Pancreas (tissue), 10 donors: ENCODE measurements at regions not wholly inside any gene's neighbourhood (a gene's known extent, or its start where the extent isn't known, plus 50 kb on each side); places are given as distances from the start of the nearest gene placed in this dataset.

Experiments used
- ATAC-seq, 4 donors: fragments of 200-7000 bp; cut with Tn5 transposase; one replicate each; pipeline versions ENCODE4 v1.8.0 to v1.9.1; 2020; ENCODE audit warnings: mild to moderate bottlenecking in 4 of 4, moderate library complexity in 4 of 4
- DNase-seq, 6 donors: peaks; one replicate each; pipeline ENCODE4 v3.0.0-alpha.2; 2020
- FAIRE-seq: peaks from 2 replicates; lab custom pipeline; 2012; peaks lifted over from hg19 to GRCh38; lab: Jason Lieb, UNC
- H3K27ac ChIP-seq, 4 donors: fragments of 200-600 bp; sonication (generic); 1 replicate in 3 of 4; 2 replicates in 1 of 4; pipeline versions ENCODE4 v1.5.0 to v1.8.0; 2020
- H3K27me3 ChIP-seq, 4 donors: fragments of 200-600 bp; one replicate each; pipeline ENCODE4 v1.8.0; 2021
- H3K36me3 ChIP-seq, 3 donors: fragments of 200-600 bp; sonication (generic) in 1 of 3; one replicate each; pipeline versions ENCODE4 v1.5.0 to v1.8.0; 2020 to 2021
- H3K4me1 ChIP-seq, 3 donors: fragments of 200-600 bp; one replicate each; pipeline ENCODE4 v1.8.0; 2021
- H3K4me3 ChIP-seq, 4 donors: fragments of 200-600 bp; sonication (generic) in 2 of 4; one replicate each; pipeline versions ENCODE4 v1.5.0 to v1.8.0; 2020 to 2021
- H3K9me3 ChIP-seq, 4 donors: fragments of 200-600 bp; one replicate each; pipeline ENCODE4 v1.8.0; 2021
- WGBS, 2 donors: extraction: QIAGEN DNeasy Blood & Tissue Kit; methylation state at CpG; one replicate each; pipeline ENCODE4 v1.1.7; 2013; 5-methylcytosine and 5-hydroxymethylcytosine counted together
- intact Hi-C, 3 donors: fragments of 100-400 bp; cut with DNase I; formaldehyde crosslinking; loops; one replicate each; pipeline versions ENCODE4 v1.11.1 to v1.14.2; 2022
- TF ChIP-seq, protein P1 (sequence below), 4 donors: fragments of 200-600 bp; sonication (generic) in 3 of 4; IDR thresholded peaks; one replicate each; pipeline versions ENCODE4 v1.5.0 to v1.8.0; 2021; ENCODE audit warnings: antibody characterized with exemption in 4 of 4
- donor health status: healthy with polysubstance abuse.
- donor health status: DM: no; HTN: no; CAD: no; lungs with moderate emphysema.
- donor health status: DM: no; HTN: no; CAD: no.
- donor health status: control.
- donor health status: control.
- donor health status: Bipolar disorder and iron deficiency.
- donor health status: DM: yes; HTN: yes; CAD: no.
- donor health status: DM: no; HTN: no; CAD: no.
- donor health status: DM: no; HTN: no; CAD: no.
- donor health status: DM: yes; HTN: yes; CAD: no.

DNA sequence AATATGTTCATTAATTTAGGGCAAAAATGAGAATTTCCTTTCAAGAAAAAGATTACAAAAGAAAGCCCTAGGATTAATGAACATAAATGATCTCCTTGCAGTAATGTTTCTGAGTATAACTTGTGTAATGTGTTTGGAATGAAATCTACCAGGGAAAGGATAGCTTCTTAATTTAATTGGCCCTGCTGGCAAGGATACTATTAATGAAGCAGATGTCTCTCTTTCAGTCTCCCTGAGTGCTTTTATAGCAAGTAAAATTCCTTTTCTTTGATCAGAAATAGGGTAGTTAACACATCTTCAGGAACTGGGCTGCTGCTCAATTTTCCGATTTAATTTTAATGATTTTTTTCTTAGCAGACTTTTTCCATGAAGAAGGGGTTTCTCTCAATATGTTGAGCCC, 379.4 kb upstream of the PDE3A start:
- DNase-seq (no peak), ATAC-seq (no peak), FAIRE-seq (no peak)
- Histone ChIP-seq H3K9me3 (no peaks in the 10 kb centered on the region), H3K4me3 (no peak overlapping the region), H3K27me3 (peaks cover 0 to 7% (median 0%) of the 10 kb centered on the region in 4 donors), H3K27ac (peak overlapping the region in 1 of 4 donors; percentile 7), H3K36me3 (no peaks in the 10 kb centered on the region), H3K4me1 (peaks cover 0 to 9% (median 0%) of the 10 kb centered on the region in 3 donors)
- 76 to 84% methylated on average over 1 of the region's 1 CpG for WGBS, 2 donors
- intact Hi-C loops: no loop called here
- TF ChIP-seq, protein P1, sequence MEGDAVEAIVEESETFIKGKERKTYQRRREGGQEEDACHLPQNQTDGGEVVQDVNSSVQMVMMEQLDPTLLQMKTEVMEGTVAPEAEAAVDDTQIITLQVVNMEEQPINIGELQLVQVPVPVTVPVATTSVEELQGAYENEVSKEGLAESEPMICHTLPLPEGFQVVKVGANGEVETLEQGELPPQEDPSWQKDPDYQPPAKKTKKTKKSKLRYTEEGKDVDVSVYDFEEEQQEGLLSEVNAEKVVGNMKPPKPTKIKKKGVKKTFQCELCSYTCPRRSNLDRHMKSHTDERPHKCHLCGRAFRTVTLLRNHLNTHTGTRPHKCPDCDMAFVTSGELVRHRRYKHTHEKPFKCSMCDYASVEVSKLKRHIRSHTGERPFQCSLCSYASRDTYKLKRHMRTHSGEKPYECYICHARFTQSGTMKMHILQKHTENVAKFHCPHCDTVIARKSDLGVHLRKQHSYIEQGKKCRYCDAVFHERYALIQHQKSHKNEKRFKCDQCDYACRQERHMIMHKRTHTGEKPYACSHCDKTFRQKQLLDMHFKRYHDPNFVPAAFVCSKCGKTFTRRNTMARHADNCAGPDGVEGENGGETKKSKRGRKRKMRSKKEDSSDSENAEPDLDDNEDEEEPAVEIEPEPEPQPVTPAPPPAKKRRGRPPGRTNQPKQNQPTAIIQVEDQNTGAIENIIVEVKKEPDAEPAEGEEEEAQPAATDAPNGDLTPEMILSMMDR (IDR thresholded peaks at IDR 0.05): no peak

DNA sequence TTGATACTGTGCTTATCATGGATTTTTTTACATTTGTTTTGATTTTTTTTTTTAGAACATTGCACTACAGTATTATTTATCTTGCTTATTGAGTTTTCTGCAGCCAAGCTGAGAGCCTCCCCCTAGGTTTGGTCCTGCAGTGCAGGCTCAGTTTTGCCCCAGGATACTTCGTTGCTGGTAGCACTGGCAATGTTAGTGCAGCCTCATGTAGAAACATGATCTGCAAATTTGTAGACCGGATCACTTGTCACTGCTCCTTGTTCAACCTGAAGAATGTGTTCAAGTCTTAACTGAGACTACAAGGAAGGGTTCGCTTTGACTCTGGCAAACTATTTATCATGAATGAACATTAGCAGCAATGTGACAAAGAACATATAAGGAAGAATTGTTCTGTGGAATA, 377.2 kb upstream of the PDE3A start:
- H3K27me3 ChIP-seq: peaks cover 0 to 7% (median 0%) of the 10 kb centered on the region in 4 donors
- intact Hi-C loops: no loop called here
- DNase-seq: no peak
- FAIRE-seq: no peak
- TF ChIP-seq, protein P1 (IDR thresholded peaks at IDR 0.05): no peak
- H3K27ac ChIP-seq: no peak overlapping the region
- WGBS, 2 donors: 85 to 89% methylated on average over 3 of the region's 3 CpGs
- no peak overlapping the region for H3K4me3 ChIP-seq
- H3K4me1 ChIP-seq: peaks cover 0 to 9% (median 0%) of the 10 kb centered on the region in 3 donors
- H3K36me3 ChIP-seq: no peaks in the 10 kb centered on the region
- ATAC-seq: no peak
- H3K9me3 ChIP-seq: no peaks in the 10 kb centered on the region

DNA sequence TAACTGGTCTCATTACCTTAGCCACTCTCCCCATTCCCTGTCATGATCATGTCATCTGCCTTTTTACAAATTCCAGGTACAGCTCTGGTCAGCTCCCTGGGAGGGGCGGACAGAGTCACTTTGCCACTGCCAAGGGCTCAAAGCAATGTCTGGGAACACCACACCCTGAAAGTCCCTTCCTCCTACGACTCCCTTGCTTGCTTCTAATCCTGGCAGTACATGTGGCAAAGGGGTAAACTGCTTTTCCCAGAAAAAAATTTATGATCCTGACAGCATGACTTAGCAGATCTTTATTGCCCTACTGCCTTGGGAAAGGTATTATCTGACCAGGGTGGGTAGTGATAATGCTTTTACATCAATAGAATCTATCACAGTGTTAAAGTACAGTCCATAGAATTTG, 376.0 kb upstream of the PDE3A start:
- WGBS, 2 donors: 64 to 82% methylated on average over 2 of the region's 2 CpGs
- no peak for FAIRE-seq

DNA sequence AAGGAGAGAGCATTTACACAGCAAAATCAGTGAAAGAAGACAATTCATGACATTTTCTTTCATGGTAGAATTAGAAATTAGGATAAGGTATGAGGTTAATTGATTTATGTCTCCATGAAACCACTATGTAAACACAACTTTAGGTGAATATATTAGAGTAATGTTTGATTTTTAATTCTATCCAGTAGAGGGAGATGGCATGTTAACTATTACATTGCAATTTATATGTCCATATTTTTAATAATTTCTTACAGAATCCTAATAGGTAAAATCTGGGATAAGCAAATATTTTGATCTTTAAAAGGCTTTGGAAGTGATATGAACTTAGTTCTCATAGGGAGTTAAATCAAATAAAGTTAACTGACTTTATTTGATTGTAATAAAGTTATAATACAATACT, 373.4 kb upstream of the PDE3A start:
- TF ChIP-seq, protein P1 (IDR thresholded peaks at IDR 0.05): no peak
- intact Hi-C loops: no loop called here
- DNase-seq (no peak), FAIRE-seq (peak; percentile 60), ATAC-seq (no peak)
- H3K9me3 ChIP-seq: no peaks in the 10 kb centered on the region
- no peaks in the 10 kb centered on the region for H3K36me3 ChIP-seq
- peaks cover 0 to 8% (median 0%) of the 10 kb centered on the region in 3 donors for H3K4me1 ChIP-seq
- H3K4me3 ChIP-seq: no peak overlapping the region
- no peak overlapping the region for H3K27ac ChIP-seq
- peaks cover 0 to 12% (median 0%) of the 10 kb centered on the region in 4 donors for H3K27me3 ChIP-seq

More for the DNA sequence above, 376.0 kb upstream of the PDE3A start:
- intact Hi-C loops: no loop called here
- Histone ChIP-seq H3K36me3 (no peaks in the 10 kb centered on the region), H3K27ac (no peak overlapping the region), H3K27me3 (peaks cover 0 to 7% (median 0%) of the 10 kb centered on the region in 4 donors), H3K9me3 (no peaks in the 10 kb centered on the region), H3K4me3 (no peak overlapping the region), H3K4me1 (peaks cover 0 to 9% (median 0%) of the 10 kb centered on the region in 3 donors)
- DNase-seq (no peak), ATAC-seq (no peak)
- TF ChIP-seq, protein P1 (IDR thresholded peaks at IDR 0.05): no peak

DNA sequence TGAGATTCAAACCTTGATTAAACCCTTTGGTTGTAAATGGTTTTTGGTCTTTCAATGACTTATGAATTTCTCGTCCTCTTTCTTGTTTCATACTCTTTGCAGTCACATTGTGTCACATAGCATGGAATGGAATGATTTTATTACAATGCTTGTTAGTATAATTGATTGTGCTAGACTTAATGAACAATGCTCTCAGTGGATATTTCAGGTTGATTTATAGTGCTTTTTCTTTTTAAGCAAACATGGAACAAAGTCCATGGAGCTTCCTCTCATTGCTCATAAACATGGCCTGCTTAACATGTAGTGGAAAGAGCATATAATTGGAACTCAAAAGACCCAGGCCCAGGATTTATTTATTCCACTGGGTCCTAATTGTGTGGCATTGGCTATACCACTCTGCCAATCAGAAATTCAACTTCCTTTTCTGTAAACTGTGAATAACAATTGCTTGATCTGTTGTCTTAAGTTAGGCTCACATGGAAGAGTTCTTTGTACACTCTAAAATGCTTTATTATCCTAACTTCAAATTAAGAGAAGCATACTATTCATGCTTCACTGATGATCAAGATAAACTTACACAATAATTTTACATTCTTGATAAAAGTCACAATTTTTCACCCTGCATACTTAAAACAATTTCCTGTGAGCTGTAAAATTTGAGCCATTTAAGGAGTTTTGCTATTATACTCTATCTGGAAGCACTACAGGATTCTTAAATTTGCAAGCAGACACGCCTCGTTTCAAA, 370.5 kb upstream of the PDE3A start:
- FAIRE-seq (no peak), DNase-seq (no peak)

More for the DNA sequence above, 370.5 kb upstream of the PDE3A start:
- no peaks in the 10 kb centered on the region for H3K36me3 ChIP-seq
- ATAC-seq: no peak
- H3K4me3 ChIP-seq: no peak overlapping the region
- 89 to 91% methylated on average over 3 of the region's 3 CpGs for WGBS, 2 donors
- H3K27me3 ChIP-seq: peaks cover 0 to 6% (median 0%) of the 10 kb centered on the region in 4 donors
- H3K4me1 ChIP-seq: peaks cover 0 to 8% (median 7%) of the 10 kb centered on the region in 3 donors
- H3K9me3 ChIP-seq: no peaks in the 10 kb centered on the region
- TF ChIP-seq, protein P1 (IDR thresholded peaks at IDR 0.05): no peak
- intact Hi-C loops: no loop called here
- H3K27ac ChIP-seq: no peak overlapping the region
